GM23248 (cell line): ENCODE measurements at regions not wholly inside any gene's neighbourhood (a gene's known extent, or its start where the extent isn't known, plus 50 kb on each side); places are given as distances from the start of the nearest gene placed in this dataset.

Experiments
- DNase-seq: peaks from one replicate; pipeline ENCODE4 v3.0.0-alpha.2; 2015
- H2AFZ ChIP-seq: fragments of 200-600 bp; sonication (generic); 2 replicates; pipeline ENCODE4 v1.6.1; 2016; ENCODE audit warnings: antibody characterized with exemption
- H3F3A ChIP-seq: fragments of 200-600 bp; sonication (generic); 2 replicates; pipeline ENCODE4 v1.6.1; 2016; ENCODE audit warnings: mild to moderate bottlenecking, antibody characterized with exemption, mixed run types; ENCODE audit not compliant: insufficient read depth
- H3K27ac ChIP-seq: fragments of 200-600 bp; sonication (generic); 2 replicates; pipeline ENCODE4 v1.5.1; 2016; ENCODE audit warnings: mild to moderate bottlenecking
- H3K27me3 ChIP-seq: fragments of 200-600 bp; sonication (generic); replicated peaks from 2 replicates; pipeline ENCODE4 v1.6.1; 2016; ENCODE audit warnings: mild to moderate bottlenecking; ENCODE audit not compliant: insufficient read depth
- H3K36me3 ChIP-seq: fragments of 200-600 bp; sonication (generic); 2 replicates; pipeline ENCODE4 v1.6.1; 2016; ENCODE audit warnings: low read depth, mild to moderate bottlenecking
- H3K4me1 ChIP-seq: fragments of 200-600 bp; sonication (generic); 2 replicates; pipeline ENCODE4 v1.6.1; 2016; ENCODE audit warnings: mild to moderate bottlenecking; ENCODE audit not compliant: insufficient read depth
- H3K4me2 ChIP-seq: fragments of 200-600 bp; sonication (generic); one replicate; pipeline ENCODE4 v1.6.1; 2016; ENCODE audit warnings: mild to moderate bottlenecking; ENCODE audit not compliant: unreplicated experiment
- H3K4me3 ChIP-seq: fragments of 200-600 bp; sonication (generic); 2 replicates; pipeline ENCODE4 v1.5.1; 2016; ENCODE audit warnings: mild to moderate bottlenecking
- H3K79me2 ChIP-seq: fragments of 200-600 bp; sonication (generic); 2 replicates; pipeline ENCODE4 v1.6.1; 2016; ENCODE audit warnings: mild to moderate bottlenecking; ENCODE audit not compliant: insufficient read depth
- H3K9ac ChIP-seq: fragments of 200-600 bp; sonication (generic); 2 replicates; pipeline ENCODE4 v1.6.1; 2016; ENCODE audit warnings: mild to moderate bottlenecking
- H3K9me2 ChIP-seq: fragments of 200-600 bp; sonication (generic); 2 replicates; pipeline ENCODE4 v1.6.1; 2016; ENCODE audit warnings: mixed run types, mild to moderate bottlenecking, moderate library complexity; ENCODE audit not compliant: insufficient read depth
- H3K9me3 ChIP-seq: fragments of 200-600 bp; sonication (generic); one replicate; pipeline ENCODE4 v1.6.1; 2017; ENCODE audit warnings: low read depth
- H4K20me1 ChIP-seq: fragments of 200-600 bp; sonication (generic); 2 replicates; pipeline ENCODE4 v1.6.0; 2016; ENCODE audit not compliant: insufficient read depth
- EZH2 ChIP-seq: fragments of 200-600 bp; sonication (generic); IDR thresholded peaks from 2 replicates; pipeline ENCODE4 v1.6.1; 2018; ENCODE audit warnings: antibody characterized with exemption, mild to moderate bottlenecking; ENCODE audit not compliant: insufficient read depth, poor library complexity, severe bottlenecking
- EZH2phosphoT487 ChIP-seq: fragments of 200-600 bp; sonication (generic); IDR thresholded peaks from 2 replicates; pipeline ENCODE4 v1.6.1; 2018; ENCODE audit warnings: antibody characterized with exemption, moderate library complexity, mild to moderate bottlenecking, low read depth; ENCODE audit not compliant: insufficient read depth
- WGBS, 2 experiments: methylation state at CpG; one replicate each; pipeline ENCODE4 v1.1.6; 2015 to 2017; ENCODE audit warnings: low lambda C conversion rate in 2 of 2, low coverage in 1 of 2; ENCODE audit errors: missing lambda C conversion rate in 2 of 2; 5-methylcytosine and 5-hydroxymethylcytosine counted together
- in situ Hi-C: fragments of 300-500 bp; cut with MboI; formaldehyde crosslinking; loops from 2 replicates; pipeline ENCODE4 v1.15.0; 2020

GRCh38 chr5:27503813-27504212, 465.4 kb upstream of the CDH9 start:
- H3K9ac ChIP-seq, result no peak overlapping the region
- H3K36me3 ChIP-seq, result no peaks in the 10 kb centered on the region
- no peak for DNase-seq
- no peak overlapping the region for H3K27ac ChIP-seq
- in situ Hi-C loops, result no loop called here
- TF ChIP-seq EZH2phosphoT487, result no peak
- TF ChIP-seq EZH2, result no peak
- no peaks in the 10 kb centered on the region for H3K9me2 ChIP-seq
- H3K4me3 ChIP-seq, result no peak overlapping the region
- no peaks in the 10 kb centered on the region for H3K9me3 ChIP-seq
- H3K27me3 ChIP-seq, result no peaks in the 10 kb centered on the region
- no peaks in the 10 kb centered on the region for H3K79me2 ChIP-seq
- H4K20me1 ChIP-seq, result no peaks in the 10 kb centered on the region
- no peak overlapping the region for H2AFZ ChIP-seq
- 1 to 5% methylated on average over 3 of the region's 3 CpGs for WGBS, 2 experiments
- H3K4me2 ChIP-seq, result no peak overlapping the region
- no peaks in the 10 kb centered on the region for H3F3A ChIP-seq
- no peaks in the 10 kb centered on the region for H3K4me1 ChIP-seq

DNA sequence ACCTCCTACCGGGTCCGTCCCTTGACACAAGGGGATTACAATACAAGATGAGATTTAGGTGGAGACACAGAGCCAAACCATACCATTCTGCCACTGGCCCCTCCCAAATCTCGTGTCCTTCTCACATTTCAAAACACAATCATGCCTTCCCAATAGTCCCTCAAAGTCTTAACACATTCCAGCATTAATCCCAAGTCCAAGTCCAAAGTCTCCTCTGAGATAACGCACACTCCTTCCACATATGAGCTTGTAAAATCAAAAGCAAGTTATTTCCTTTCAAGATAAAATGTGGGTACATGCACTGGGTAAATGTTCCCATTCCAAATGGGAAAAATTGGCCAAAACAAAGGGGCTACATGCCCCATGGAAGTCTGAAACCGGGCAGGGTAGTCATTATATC, 463.9 kb upstream of the CDH9 start:
- no peak overlapping the region for H3K4me2 ChIP-seq
- TF ChIP-seq EZH2phosphoT487, result no peak
- TF ChIP-seq EZH2, result no peak
- no peak overlapping the region for H2AFZ ChIP-seq
- no peak for DNase-seq
- H3K79me2 ChIP-seq, result no peaks in the 10 kb centered on the region
- H3K27me3 ChIP-seq, result no peaks in the 10 kb centered on the region
- H3F3A ChIP-seq, result no peaks in the 10 kb centered on the region
- no peaks in the 10 kb centered on the region for H3K4me1 ChIP-seq
- no peaks in the 10 kb centered on the region for H3K9me2 ChIP-seq
- H3K4me3 ChIP-seq, result no peak overlapping the region
- no peak overlapping the region for H3K27ac ChIP-seq
- in situ Hi-C loops, result no loop called here
- WGBS, 2 experiments, result 30 to 33% methylated on average over 5 of the region's 5 CpGs
- no peaks in the 10 kb centered on the region for H4K20me1 ChIP-seq
- no peak overlapping the region for H3K9ac ChIP-seq
- no peaks in the 10 kb centered on the region for H3K9me3 ChIP-seq
- no peaks in the 10 kb centered on the region for H3K36me3 ChIP-seq

GRCh38 chr5:27497491-27497890, 459.1 kb upstream of the CDH9 start:
- no peaks in the 10 kb centered on the region for H4K20me1 ChIP-seq

DNA sequence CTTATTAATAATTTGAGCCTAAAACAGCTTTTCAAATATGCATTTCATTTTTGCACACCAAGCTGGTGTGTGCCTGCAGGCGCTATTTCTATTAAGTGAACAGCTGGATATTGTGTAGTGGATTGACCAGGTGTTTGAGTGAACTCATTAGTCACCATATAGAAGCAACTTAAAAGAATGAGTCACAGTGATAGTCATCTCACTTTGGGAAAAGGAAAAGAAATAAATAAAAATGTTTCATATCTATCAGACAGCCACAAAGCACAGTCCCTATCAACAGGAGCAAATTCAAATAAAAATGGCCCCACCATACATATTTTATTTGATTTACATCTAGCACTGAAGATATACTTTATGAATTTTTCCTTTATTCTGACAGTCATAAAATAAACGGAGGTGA, 456.5 kb upstream of the CDH9 start:
- H3K79me2 ChIP-seq, result no peaks in the 10 kb centered on the region
- no peaks in the 10 kb centered on the region for H3K9me3 ChIP-seq
- H3K27me3 ChIP-seq, result no peaks in the 10 kb centered on the region
- H3K36me3 ChIP-seq, result no peaks in the 10 kb centered on the region
- H3K4me1 ChIP-seq, result no peaks in the 10 kb centered on the region
- H3K27ac ChIP-seq, result no peak overlapping the region
- 33 to 48% methylated on average over 2 of the region's 2 CpGs for whole genome bisulfite sequencing, 2 experiments
- H3K9me2 ChIP-seq, result no peaks in the 10 kb centered on the region
- H3K4me3 ChIP-seq, result no peak overlapping the region
- no peak for DNase-seq
- no peak for TF ChIP-seq EZH2
- TF ChIP-seq EZH2phosphoT487, result no peak
- no peaks in the 10 kb centered on the region for H4K20me1 ChIP-seq
- H3K9ac ChIP-seq, result no peak overlapping the region
- H3K4me2 ChIP-seq, result no peak overlapping the region
- H2AFZ ChIP-seq, result no peak overlapping the region
- in situ Hi-C loops, result no loop called here
- H3F3A ChIP-seq, result no peaks in the 10 kb centered on the region

More at GRCh38 chr5:27497491-27497890, 459.1 kb upstream of the CDH9 start:
- no peaks in the 10 kb centered on the region for H3K9me3 ChIP-seq
- no peak overlapping the region for H3K4me3 ChIP-seq
- in situ Hi-C loops, result no loop called here
- H2AFZ ChIP-seq, result no peak overlapping the region
- no peak for TF ChIP-seq EZH2phosphoT487
- no peaks in the 10 kb centered on the region for H3K79me2 ChIP-seq
- H3K4me1 ChIP-seq, result no peaks in the 10 kb centered on the region
- H3F3A ChIP-seq, result no peaks in the 10 kb centered on the region
- no peak overlapping the region for H3K4me2 ChIP-seq
- H3K9me2 ChIP-seq, result no peaks in the 10 kb centered on the region
- no peaks in the 10 kb centered on the region for H3K27me3 ChIP-seq
- DNase-seq, result no peak
- no peak overlapping the region for H3K9ac ChIP-seq
- WGBS, 2 experiments, result 3% methylated on average over 2 of the region's 2 CpGs
- H3K27ac ChIP-seq, result no peak overlapping the region
- no peaks in the 10 kb centered on the region for H3K36me3 ChIP-seq

- no peak for DNase-seq
- Histone ChIP-seq H3K79me2 (no peaks in the 10 kb centered on the region), H3K4me3 (no peak overlapping the region), H3K27ac (no peak overlapping the region), H3K9me3 (no peaks in the 10 kb centered on the region), H3K36me3 (no peaks in the 10 kb centered on the region), H2AFZ (no peak overlapping the region), H3K4me1 (no peaks in the 10 kb centered on the region), H3K9ac (no peak overlapping the region), H3K27me3 (no peaks in the 10 kb centered on the region), H3K4me2 (no peak overlapping the region), H3F3A (no peaks in the 10 kb centered on the region), H3K9me2 (no peaks in the 10 kb centered on the region), H4K20me1 (no peaks in the 10 kb centered on the region)
- in situ Hi-C loops, result no loop called here
- TF ChIP-seq EZH2 (no peak), EZH2phosphoT487 (no peak)
- 47 to 69% methylated on average over 3 of the region's 3 CpGs for WGBS, 2 experiments
Measured at GRCh38 chr5:27491746-27492439, 453.5 kb upstream of the CDH9 start.
